ENCODE measurements at regions not wholly inside any gene's neighbourhood (a gene's known extent, or its start where the extent isn't known, plus 50 kb on each side); places are given as distances from the start of the nearest gene placed in this dataset.

DNA sequence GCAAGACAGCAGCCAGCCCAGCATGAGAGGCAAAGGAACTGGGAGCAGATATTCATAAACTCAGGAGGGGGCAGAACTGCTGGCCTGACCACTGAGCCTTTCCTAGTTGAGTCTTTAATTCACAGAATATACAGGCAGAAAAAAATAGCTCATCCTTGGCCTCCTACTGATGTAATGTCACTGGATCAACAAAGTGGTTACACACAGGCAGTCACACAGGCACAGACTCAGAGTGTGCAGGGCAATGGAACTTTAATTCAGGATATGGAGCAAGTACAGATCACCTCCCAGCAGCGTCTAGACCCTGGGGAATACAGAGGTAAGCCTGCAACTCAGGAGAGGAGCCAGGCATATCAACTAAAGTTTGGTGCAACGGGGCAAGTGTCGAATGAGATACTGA, 75.4 kb downstream of the TNP1 start:
- Histone ChIP-seq H3K4me2 (no peak overlapping the region), H3K27ac (no peak overlapping the region), H3K4me3 (no peak overlapping the region), H3K9me3 (no peaks in the 10 kb centered on the region), H3K4me1 (no peaks in the 10 kb centered on the region)
- TF ChIP-seq CBX2 (IDR thresholded peaks at IDR 0.05; ENCODE audit: borderline replicate concordance, low read depth) (no peak), MAX (IDR thresholded peaks at IDR 0.05) (no peak), JUNB (IDR thresholded peaks at IDR 0.05) (no peak), TP53 (CRISPR knock-in tag; IDR thresholded peaks at IDR 0.05) (no peak), HMGXB4 (CRISPR knock-in tag; IDR thresholded peaks at IDR 0.05; ENCODE audit: borderline replicate concordance) (no peak), NFE2L2 (conservative IDR thresholded peaks at IDR 0.05; ENCODE audit: low read length) (no peak), SREBF2 (IDR thresholded peaks at IDR 0.05) (no peak)
- no peak for FAIRE-seq
- no peak for DNase-seq (ENCODE audit: low read depth in 1 of 2, low spot score in 1 of 2)
- no peak for ATAC-seq
- 46% methylated on average over 3 of the region's 3 CpGs for WGBS (ENCODE audit: missing lambda C conversion rate)
- POLR2A ChIA-PET = no interaction called here
- CTCF ChIA-PET = no interaction called here

DNA sequence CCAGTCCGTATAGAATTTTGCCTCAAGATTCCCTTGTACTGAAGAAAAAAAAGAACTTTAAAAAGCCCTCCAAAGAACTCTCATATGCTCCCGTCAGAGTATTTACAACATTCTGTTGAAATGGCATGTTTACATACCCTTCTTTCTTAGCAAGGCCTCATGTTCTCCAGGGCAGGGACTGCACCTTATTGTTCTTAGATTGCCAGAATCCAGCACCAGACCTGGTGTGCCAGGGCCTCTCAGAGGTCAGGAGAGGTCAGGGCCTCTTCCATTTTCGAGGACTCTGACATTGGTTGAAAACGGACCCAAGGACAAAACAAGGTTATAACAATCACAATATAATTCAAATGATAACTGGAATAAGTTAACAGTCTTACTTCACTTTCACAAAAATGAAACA, 78.2 kb downstream of the TNP1 start:
- POLR2A ChIA-PET = no interaction called here

DNA sequence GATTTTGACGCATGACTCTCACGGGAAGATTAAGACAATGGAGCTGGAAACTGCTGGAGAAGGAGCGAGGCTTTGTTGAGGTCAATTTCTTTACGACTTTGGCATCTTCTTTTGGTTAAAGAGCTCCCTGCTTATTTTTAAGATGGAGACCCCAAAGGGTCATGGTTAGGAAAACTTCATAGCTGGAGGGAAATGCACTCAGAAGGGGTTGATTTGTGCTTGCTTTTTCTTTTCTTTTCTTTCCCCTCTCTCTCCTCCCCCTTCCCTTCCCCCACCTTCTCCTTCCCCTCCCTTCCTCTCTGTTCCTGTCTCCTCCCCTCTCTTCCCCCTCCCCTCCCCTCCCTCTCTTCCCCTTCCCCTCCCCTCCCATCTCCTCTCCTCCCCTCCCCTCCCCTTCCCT, 79.0 kb downstream of the TNP1 start:
- WGBS (ENCODE audit: missing lambda C conversion rate) = 67% methylated on average over 4 of the region's 4 CpGs
- no peaks in the 10 kb centered on the region for H3K9me3 ChIP-seq
- no peak for ATAC-seq
- H3K27ac ChIP-seq = no peak overlapping the region
- ChIA-PET CTCF (no interaction called here), POLR2A (no interaction called here)
- H3K4me1 ChIP-seq = no peaks in the 10 kb centered on the region
- DNase-seq (ENCODE audit: low read depth in 1 of 2, low spot score in 1 of 2) = no peak
- TF ChIP-seq CBX2 (IDR thresholded peaks at IDR 0.05; ENCODE audit: borderline replicate concordance, low read depth) (no peak), NFE2L2 (conservative IDR thresholded peaks at IDR 0.05; ENCODE audit: low read length) (no peak)
- no peak overlapping the region for H3K4me3 ChIP-seq
- FAIRE-seq = no peak
- no peak overlapping the region for H3K4me2 ChIP-seq

More for the DNA sequence above, 78.2 kb downstream of the TNP1 start:
- FAIRE-seq = no peak
- no peak overlapping the region for H3K4me2 ChIP-seq
- ATAC-seq = no peak
- CTCF ChIA-PET = no interaction called here
- H3K4me3 ChIP-seq = no peak overlapping the region
- no peak for DNase-seq (ENCODE audit: low read depth in 1 of 2, low spot score in 1 of 2)
- WGBS (ENCODE audit: missing lambda C conversion rate) = 63% methylated on average over 4 of the region's 4 CpGs
- no peaks in the 10 kb centered on the region for H3K4me1 ChIP-seq
- no peak for TF ChIP-seq RCOR1 (IDR thresholded peaks at IDR 0.05; ENCODE audit: low read depth, low read length)
- no peak for TF ChIP-seq HOXA7 (CRISPR knock-in tag; IDR thresholded peaks at IDR 0.05)
- TF ChIP-seq HOXB13 (CRISPR knock-in tag; IDR thresholded peaks at IDR 0.05; ENCODE audit: low read depth) = no peak
- TF ChIP-seq MAZ (IDR thresholded peaks at IDR 0.05; ENCODE audit: borderline replicate concordance, low read depth, low read length) = no peak
- no peak for TF ChIP-seq NR3C1 (IDR thresholded peaks at IDR 0.05)
- no peak for TF ChIP-seq RNF2 (IDR thresholded peaks at IDR 0.05; ENCODE audit: borderline replicate concordance, low read depth)
- no peak for TF ChIP-seq KDM1A (IDR thresholded peaks at IDR 0.05; ENCODE audit: low read depth)
- TF ChIP-seq ZFP36 (IDR thresholded peaks at IDR 0.05; ENCODE audit: borderline replicate concordance, partially characterized antibody) = no peak
- TF ChIP-seq RFX5 (IDR thresholded peaks at IDR 0.05) = no peak
- no peak for TF ChIP-seq CHD2 (IDR thresholded peaks at IDR 0.05; ENCODE audit: low read length, partially characterized antibody)
- no peak for TF ChIP-seq PHF8 (IDR thresholded peaks at IDR 0.05; ENCODE audit: borderline replicate concordance, low read depth)
- TF ChIP-seq KDM5A (IDR thresholded peaks at IDR 0.05) = no peak
- TF ChIP-seq, protein P1, sequence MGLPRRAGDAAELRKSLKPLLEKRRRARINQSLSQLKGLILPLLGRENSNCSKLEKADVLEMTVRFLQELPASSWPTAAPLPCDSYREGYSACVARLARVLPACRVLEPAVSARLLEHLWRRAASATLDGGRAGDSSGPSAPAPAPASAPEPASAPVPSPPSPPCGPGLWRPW (IDR thresholded peaks at IDR 0.05) = no peak
- TF ChIP-seq CBX2 (IDR thresholded peaks at IDR 0.05; ENCODE audit: borderline replicate concordance, low read depth) = no peak
- no peak for TF ChIP-seq TP53 (CRISPR knock-in tag; IDR thresholded peaks at IDR 0.05)
- TF ChIP-seq EP300 (IDR thresholded peaks at IDR 0.05) = no peak
- H3K9me3 ChIP-seq = no peaks in the 10 kb centered on the region
- H3K27ac ChIP-seq = no peak overlapping the region
